K562 (cell line): ENCODE measurements at regions not wholly inside any gene's neighbourhood (a gene's known extent, or its start where the extent isn't known, plus 50 kb on each side); places are given as distances from the start of the nearest gene placed in this dataset.

Experiments used
- ASH1L ChIP-seq: fragments of 450-650 bp; IDR thresholded peaks from 2 replicates; pipeline ENCODE4 v1.6.1; 2018; ENCODE audit warnings: borderline replicate concordance, mild to moderate bottlenecking, low read depth; ENCODE audit not compliant: partially characterized antibody
- CAMTA2 ChIP-seq: fragments of 250-450 bp; sonication (Bioruptor Pico); conservative IDR thresholded peaks from 2 replicates; pipeline ENCODE4 v1.5.1; 2022
- RBM39 ChIP-seq: fragments of 200-400 bp; formaldehyde crosslinking; optimal IDR thresholded peaks from 2 replicates; pipeline ENCODE3; 2018; ENCODE audit warnings: low read depth, low read length
- SIX5 ChIP-seq, 2 experiments: IDR thresholded peaks; 2 replicates each; pipeline ENCODE4 v1.6.1; 2011; ENCODE audit warnings: low read length in 2 of 2, borderline replicate concordance in 1 of 2, low read depth in 1 of 2, mild to moderate bottlenecking in 1 of 2, moderate library complexity in 1 of 2; ENCODE audit not compliant: insufficient read depth in 1 of 2
- ZNF23 ChIP-seq: fragments of 250-450 bp; sonication (Bioruptor Pico); IDR thresholded peaks from 2 replicates; pipeline ENCODE4 v1.4.0; 2020; ENCODE audit warnings: mild to moderate bottlenecking
- ZNF398 ChIP-seq: fragments of 250-450 bp; sonication (Bioruptor Pico); IDR thresholded peaks from 2 replicates; pipeline ENCODE4 v1.8.0; 2021; ENCODE audit warnings: moderate library complexity, mild to moderate bottlenecking, inconsistent platforms
- ZNF780A ChIP-seq: fragments of 250-450 bp; sonication (Bioruptor Pico); IDR thresholded peaks from 2 replicates; pipeline ENCODE4 v1.5.0; 2021; ENCODE audit warnings: mild to moderate bottlenecking
- TF ChIP-seq, protein P1 (sequence below): fragments of 250-450 bp; sonication (Bioruptor Pico); IDR thresholded peaks from 2 replicates; pipeline ENCODE4 v1.4.0; 2020; ENCODE audit warnings: mild to moderate bottlenecking, moderate library complexity
- TF ChIP-seq, protein P2 (sequence below): fragments of 450-650 bp; IDR thresholded peaks from 2 replicates; pipeline ENCODE4 v1.6.1; 2016; ENCODE audit warnings: mild to moderate bottlenecking

DNA sequence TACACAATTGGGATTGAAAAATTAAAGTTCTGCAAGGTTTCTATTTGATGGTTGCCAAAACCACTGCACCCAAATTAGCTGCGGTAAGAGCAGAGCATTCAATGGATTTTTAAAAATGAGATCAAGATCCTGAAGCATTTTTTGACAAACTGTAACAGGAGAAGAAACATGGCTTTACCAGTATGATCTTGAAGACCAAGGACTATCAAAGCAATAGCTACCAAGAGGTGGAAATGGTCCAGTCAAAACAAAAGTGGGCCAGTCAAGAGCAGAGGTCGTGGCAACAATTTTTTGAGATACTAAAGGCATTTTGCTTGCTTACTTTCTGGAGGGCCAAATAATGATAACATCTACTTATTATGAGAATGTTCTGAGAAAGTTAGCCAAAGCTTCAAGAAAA is 186.8 kb downstream of the RDH14 start (continued):
- TF ChIP-seq, protein P1, sequence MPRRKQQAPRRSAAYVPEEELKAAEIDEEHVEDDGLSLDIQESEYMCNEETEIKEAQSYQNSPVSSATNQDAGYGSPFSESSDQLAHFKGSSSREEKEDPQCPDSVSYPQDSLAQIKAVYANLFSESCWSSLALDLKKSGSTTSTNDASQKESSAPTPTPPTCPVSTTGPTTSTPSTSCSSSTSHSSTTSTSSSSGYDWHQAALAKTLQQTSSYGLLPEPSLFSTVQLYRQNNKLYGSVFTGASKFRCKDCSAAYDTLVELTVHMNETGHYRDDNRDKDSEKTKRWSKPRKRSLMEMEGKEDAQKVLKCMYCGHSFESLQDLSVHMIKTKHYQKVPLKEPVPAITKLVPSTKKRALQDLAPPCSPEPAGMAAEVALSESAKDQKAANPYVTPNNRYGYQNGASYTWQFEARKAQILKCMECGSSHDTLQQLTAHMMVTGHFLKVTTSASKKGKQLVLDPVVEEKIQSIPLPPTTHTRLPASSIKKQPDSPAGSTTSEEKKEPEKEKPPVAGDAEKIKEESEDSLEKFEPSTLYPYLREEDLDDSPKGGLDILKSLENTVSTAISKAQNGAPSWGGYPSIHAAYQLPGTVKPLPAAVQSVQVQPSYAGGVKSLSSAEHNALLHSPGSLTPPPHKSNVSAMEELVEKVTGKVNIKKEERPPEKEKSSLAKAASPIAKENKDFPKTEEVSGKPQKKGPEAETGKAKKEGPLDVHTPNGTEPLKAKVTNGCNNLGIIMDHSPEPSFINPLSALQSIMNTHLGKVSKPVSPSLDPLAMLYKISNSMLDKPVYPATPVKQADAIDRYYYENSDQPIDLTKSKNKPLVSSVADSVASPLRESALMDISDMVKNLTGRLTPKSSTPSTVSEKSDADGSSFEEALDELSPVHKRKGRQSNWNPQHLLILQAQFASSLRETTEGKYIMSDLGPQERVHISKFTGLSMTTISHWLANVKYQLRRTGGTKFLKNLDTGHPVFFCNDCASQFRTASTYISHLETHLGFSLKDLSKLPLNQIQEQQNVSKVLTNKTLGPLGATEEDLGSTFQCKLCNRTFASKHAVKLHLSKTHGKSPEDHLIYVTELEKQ (CRISPR knock-in tag) = no peak
- TF ChIP-seq ZNF398 (no peak), ZNF780A (CRISPR knock-in tag) (no peak), CAMTA2 (CRISPR knock-in tag) (no peak), ZNF23 (CRISPR knock-in tag) (no peak), RBM39 (no peak), SIX5 (IDR thresholded peaks at IDR 0.05; ENCODE audit: borderline replicate concordance in 1 of 2, insufficient read depth in 1 of 2, low read depth in 1 of 2, low read length in 2 of 2) (no peak), ASH1L (no peak)
- TF ChIP-seq, protein P2, sequence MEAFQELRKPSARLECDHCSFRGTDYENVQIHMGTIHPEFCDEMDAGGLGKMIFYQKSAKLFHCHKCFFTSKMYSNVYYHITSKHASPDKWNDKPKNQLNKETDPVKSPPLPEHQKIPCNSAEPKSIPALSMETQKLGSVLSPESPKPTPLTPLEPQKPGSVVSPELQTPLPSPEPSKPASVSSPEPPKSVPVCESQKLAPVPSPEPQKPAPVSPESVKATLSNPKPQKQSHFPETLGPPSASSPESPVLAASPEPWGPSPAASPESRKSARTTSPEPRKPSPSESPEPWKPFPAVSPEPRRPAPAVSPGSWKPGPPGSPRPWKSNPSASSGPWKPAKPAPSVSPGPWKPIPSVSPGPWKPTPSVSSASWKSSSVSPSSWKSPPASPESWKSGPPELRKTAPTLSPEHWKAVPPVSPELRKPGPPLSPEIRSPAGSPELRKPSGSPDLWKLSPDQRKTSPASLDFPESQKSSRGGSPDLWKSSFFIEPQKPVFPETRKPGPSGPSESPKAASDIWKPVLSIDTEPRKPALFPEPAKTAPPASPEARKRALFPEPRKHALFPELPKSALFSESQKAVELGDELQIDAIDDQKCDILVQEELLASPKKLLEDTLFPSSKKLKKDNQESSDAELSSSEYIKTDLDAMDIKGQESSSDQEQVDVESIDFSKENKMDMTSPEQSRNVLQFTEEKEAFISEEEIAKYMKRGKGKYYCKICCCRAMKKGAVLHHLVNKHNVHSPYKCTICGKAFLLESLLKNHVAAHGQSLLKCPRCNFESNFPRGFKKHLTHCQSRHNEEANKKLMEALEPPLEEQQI = no peak
- TF ChIP-seq, all 486 proteins: peak for 0
